H54 (cell line): ENCODE measurements at regions not wholly inside any gene's neighbourhood (a gene's known extent, or its start where the extent isn't known, plus 50 kb on each side); places are given as distances from the start of the nearest gene placed in this dataset.

Experiments used
- DNase-seq: peaks from one replicate; pipeline ENCODE4 v3.0.0; 2011; ENCODE audit warnings: low spot score, mixed read lengths; ENCODE audit not compliant: insufficient read length
- FAIRE-seq: peaks from 3 replicates; lab custom pipeline; 2011; peaks lifted over from hg19 to GRCh38; lab: Jason Lieb, UNC
- POLR2A ChIP-seq: IDR thresholded peaks from 2 replicates; pipeline ENCODE4 v1.6.1; 2011; ENCODE audit warnings: low read depth, mild to moderate bottlenecking, low read length

DNA sequence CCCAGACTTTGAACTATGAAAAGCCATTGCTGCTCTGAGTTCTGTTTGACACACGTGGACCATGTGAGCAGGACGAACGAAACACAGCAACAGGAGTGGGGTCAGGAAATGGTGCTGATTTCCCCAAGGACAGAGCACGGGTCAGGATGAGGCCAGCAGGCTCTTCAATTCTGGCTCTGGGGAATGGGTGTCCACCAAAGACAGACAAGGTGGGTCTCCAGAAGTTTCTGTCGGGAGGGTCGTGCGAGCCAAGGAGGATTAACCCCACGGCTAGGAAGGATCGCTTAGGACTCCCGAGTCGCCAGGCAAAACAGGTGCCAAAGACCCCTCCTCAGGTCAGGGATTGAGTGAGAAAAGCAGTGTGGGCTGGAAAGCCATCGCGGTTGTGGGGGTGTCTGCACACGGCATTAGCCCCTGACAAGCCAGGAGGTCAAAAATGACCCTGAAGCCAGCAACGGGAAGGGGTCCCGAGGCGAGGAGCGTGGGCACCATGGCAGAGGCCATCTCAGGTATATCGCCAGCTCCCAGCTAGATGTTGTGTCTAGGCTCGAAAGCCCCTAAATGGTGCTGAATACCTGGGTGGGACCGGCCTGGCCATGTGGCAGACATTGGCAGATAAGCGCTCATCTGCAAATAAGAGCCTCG, 213.9 kb upstream of the SALL3 start:
- no peak for FAIRE-seq
- no peak for TF ChIP-seq POLR2A
- DNase-seq, result no peak

DNA sequence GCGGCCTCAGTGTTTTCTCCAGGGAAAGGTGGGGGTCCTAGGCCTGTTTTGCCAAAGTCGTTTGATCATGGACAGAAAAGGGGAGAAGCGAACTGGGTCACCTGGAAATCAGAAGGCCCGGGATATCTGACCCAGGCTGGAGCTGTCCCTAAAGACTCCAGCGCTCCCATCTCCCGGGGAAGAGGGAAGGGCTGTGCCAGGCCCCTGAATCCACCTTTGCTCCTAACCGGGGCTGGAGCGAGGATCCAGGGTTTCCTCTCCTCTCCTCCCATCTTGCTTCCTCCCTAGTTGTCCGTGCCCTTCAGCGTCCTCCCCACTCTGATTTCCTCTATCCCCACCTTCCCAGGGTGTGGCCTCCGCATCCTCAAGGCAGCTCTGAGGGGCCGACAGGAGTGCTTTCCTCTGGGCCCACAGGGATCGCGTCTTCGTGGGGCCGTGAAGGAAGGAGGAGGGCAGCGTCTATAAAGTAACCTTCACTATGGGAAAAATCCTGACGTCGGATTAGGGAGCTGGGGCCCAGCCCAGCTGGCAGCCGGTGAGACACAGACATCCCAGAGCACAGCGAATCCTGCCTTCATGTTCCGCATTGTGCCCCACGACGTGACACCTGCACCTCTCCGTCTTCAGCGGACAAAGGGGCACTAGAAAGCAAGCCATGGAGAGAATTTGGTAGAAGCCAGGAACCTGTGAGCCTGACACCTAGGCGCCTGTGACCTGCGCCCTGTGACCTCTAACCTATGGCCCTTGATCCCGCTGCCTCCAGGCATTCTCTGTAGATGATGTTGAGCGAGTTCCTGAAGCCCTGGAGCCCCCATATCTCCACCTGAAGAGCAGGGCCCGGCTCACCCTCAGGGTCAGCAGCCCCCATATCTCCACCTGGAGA, 212.7 kb upstream of the SALL3 start:
- TF ChIP-seq POLR2A, result no peak
- DNase-seq (no peak), FAIRE-seq (no peak)

DNA sequence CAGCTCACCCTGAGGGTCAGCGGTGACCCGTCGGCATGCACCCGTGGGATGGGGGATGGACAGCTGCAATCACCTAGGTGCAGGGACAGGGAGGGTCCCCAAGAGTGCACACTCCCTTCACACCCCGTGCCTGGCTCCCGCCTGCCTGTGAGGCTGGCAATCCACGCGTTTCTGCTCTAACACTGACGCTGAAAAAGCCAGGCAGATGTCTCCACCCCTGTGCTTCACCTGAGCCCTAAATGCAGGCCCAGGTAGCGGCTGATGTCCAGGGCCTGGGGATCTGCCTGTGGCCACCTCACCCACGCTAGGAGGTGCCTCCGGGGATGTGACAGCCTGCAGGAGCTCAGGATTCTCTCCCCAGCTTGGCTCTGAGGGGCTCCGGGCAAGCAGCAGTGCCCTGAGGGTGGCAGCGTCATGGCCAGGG, 212.0 kb upstream of the SALL3 start:
- DNase-seq (no peak), FAIRE-seq (no peak)
- no peak for TF ChIP-seq POLR2A

DNA sequence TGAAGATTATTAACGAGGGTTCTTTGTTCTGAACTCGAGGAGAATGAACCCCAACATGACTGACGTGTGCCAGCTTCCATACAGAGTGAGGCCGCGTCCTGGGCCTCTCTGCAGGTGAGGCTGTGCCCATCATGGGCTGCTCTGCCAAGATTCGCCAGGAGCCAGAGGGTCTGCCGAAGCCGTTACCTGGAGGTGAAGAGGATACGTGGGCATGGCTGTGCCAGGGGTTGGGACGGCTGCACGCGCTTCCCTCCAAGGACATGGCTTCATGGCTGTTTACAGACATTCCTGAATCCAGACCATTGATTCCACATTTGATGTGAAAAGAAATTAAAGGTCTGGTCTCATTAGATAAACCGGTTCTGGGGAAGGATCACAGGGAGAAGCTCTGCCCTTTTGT, 211.4 kb upstream of the SALL3 start:
- no peak for TF ChIP-seq POLR2A
- DNase-seq (no peak), FAIRE-seq (no peak)

DNA sequence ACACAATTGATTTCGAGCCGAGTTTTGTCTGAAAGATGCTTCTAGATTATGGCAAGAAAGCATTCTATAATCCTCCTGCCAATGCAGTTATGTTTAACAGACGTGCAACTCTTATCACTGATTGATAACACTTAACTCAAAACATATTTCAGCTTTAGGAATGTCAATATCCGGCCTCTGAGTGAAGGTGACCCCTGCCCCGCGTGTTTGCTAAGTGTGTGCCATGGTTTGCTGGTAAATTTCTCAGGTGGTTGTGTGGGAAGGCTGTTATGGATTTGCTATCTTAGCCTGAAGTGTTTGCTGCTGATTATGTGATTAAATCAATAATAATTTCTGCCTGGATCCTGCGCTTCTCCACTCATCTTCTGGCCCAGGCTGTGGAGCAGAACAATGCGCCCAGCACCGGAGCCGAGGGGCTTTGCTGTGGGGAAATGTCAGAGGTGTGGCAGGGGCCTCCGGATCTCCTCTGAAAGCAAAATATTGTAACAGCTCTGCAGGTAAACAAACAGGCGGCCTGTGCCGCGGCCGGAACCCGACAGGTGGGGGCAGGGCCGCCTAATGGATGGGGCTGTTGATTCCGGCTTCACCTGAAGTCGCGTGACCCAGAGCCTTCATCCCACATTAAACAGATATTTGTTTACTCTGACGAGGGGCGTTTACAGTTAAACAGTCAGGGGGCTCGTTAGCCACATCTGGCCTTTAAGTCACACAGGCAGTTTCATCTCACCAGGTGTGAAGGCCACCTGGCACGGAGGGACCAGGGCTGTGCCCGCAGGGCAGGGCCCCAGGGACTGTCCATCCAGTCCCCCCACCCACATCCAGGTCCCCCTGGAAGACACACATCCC, 210.7 kb upstream of the SALL3 start:
- FAIRE-seq (no peak), DNase-seq (no peak)
- TF ChIP-seq POLR2A, result no peak

DNA sequence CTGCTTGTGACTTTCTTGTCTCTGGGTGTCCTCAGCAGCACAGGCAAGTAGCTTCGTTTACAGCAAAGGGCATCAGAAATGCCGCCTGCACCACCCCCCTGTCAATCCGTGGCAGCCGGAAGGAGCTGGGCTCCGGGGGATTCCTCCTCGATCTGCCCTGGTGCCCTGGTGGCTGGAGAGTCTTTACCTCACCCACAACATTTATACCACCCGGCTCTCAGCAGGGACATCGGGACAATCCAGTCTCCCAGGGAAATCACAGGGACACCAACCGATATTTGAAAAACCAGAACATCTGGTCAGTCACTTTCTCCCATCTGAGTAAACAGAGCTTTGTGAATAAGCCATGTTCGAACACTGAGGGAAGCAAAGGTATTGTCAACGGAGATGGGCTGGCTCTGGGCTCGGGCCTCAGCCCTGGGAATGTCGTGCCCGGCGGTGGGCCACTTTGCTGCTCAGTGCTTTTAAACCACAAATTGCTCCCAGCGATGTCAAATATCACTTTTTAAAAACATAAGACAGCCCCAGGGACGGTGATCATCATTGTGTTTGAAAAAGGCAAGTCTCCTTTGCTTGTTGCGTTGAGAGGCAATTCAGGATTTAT, 210.0 kb upstream of the SALL3 start:
- no peak for TF ChIP-seq POLR2A
- FAIRE-seq (no peak), DNase-seq (no peak)

DNA sequence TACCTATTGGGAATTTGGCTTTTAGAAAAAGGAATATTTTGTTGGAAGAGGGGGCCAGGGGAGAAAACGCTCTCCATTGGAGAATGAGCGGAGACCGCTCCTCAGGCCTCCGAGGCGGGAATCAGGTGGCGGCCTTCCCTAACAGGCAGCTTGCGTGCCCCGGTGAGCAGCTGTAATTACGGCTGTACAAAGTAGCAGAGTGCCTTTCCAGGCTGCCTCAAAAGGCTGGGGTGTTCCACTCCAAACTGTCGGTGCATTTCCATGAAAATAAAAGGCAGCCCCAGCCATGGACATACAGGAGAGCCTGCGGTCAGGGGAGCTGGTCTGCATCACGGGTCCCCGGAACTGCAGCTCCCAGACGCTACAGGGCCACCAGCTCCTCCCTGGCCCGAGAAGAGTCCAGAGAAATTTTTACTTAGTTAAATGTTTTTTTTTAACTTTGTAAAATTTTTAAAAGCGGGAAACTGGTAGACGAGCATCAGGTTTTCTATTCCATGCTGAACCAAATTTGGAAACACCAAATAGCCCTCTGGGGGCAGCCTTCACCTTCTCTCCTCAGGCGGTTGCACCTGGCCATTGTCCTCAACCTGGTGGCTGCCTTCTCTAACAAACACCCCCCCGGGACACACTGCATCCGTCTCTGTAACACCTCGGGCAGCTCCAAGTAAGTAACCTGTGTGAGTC, 209.3 kb upstream of the SALL3 start:
- no peak for DNase-seq
- no peak for FAIRE-seq

DNA sequence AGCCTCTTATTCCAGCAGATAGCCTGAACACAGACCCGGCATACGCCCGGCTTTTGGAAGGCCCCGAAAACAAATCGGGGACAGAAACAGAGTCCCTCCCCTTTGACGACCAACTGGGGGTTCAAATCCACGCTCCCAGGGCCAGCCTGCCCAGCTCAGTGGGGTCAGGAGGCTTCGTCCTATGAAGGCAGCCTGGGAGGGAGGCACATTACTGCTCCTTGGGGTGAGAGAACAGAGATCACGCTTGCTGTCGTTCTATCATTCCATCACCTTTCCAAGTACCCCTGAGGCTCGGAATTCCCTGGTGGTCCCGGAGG, 208.8 kb upstream of the SALL3 start:
- TF ChIP-seq POLR2A, result no peak
- FAIRE-seq (no peak), DNase-seq (no peak)

More for the DNA sequence above, 209.3 kb upstream of the SALL3 start:
- no peak for TF ChIP-seq POLR2A

DNA sequence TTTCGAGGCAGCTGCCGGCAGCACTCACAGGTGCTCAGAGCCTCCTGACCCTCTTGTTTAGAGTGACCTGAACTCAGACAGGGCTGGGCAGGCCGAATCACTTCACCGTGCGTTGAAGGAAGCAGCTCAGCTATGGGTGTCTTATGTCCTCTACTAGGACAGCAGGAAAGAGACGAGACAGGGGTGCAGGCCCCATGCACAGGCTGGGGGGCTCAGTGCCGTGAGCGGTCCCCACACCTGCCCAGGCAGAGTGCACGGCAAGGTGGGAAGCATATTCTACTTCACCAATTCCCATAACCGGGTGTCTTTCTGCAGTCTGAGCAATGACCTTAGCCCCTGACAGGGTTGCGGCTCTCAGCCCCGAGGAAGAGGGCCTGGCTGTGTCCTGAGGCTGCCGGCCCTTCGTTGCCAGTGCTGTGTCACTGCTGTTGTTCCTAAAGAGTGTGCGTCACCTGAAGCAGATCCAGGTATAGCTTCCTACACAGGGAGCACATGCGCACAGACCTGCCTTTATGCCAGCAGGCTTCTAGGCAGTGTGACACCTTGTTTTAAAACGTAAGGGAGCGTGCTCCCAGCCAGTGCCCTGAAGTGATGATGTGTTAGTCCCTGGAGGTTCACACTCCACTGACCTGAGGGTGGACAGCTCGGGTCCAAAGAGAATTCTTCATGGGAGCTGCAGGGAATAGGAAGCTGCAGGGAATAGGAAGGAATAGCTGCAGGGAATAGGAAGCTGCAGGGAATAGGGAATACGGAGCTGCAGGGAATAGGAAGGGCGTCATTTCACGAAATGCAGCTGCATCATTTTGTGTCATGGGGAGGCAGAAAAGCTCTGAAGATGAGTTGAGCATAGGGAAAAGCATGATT, 207.9 kb upstream of the SALL3 start:
- no peak for TF ChIP-seq POLR2A
- no peak for DNase-seq
- FAIRE-seq, result no peak

DNA sequence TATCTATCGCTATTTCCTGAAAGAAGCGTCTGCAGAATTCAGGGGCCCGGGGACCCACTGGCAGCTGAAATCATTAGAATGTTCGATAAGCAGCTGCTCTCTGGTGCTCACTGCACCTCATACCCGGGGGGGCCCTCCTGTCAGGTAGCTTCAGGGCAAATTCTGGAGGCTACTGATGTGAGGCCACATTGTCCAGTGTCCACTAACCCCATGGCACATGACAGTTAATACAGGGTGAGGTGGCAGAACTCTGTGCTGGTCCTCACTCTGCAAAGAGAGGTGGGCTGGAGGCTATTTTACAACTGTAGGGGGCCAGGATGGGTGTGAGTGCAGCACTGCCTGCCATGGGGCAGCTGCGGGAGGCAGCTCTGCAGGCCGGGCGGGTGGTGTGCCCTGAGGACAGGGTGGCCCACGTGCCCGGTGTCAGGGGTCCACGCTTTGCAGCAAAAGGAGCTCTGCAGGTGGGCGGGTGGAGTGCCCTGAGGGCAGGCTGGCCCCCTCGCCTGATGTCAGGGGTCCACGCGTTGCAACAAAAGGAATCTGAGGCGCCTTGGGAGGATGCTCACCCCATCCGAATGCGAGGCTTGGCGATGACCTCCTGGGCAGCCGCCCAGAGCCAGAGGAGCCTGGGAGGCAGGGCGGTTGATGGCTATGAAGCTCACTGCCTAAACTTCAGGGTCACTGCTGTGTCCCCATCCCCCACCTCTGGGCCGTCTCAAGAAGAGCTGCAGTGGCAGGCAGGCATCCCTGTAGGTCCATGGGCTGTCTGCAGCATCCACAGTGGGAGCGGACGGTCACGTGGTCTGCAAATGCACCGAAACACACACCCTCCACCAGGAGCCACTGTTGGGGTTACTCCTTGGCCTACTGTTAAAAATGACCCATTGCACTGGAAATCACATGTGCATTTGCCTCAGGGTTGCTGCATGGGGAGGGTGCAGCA, 207.0 kb upstream of the SALL3 start:
- no peak for TF ChIP-seq POLR2A
- no peak for DNase-seq
- no peak for FAIRE-seq

DNA sequence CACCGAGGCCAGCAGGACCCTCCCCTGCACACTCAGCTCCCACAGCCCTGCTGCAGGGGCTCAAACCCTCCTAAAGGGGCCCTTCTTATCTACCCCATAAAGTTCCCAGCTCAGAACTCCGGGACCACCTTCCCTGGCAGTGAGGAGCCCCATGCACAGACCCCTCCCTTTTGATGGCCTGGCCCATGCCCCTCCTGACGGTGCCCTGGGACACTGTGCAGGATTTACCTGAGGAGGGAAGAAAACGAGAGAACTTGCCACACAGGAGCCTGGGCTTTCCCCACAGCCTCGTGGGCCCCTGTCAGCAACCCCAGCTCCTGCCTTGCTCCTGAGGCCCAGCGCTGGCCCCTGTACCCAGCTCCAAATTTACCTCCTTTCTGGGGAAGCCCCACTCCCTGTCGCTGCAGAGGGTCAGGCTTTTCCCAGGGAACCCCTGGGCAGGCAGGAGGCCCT, 206.3 kb upstream of the SALL3 start:
- no peak for TF ChIP-seq POLR2A
- DNase-seq (no peak), FAIRE-seq (no peak)
